CD4-positive, alpha-beta T cell treated with Interferon gamma for 1 hour (primary cell): ENCODE measurements at regions not wholly inside any gene's neighbourhood (a gene's known extent, or its start where the extent isn't known, plus 50 kb on each side); places are given as distances from the start of the nearest gene placed in this dataset.

ENCODE experiments used
- DNase-seq: peaks from one replicate; pipeline ENCODE4 v3.0.0-alpha.2; 2020

- DNase-seq, result no peak
Measured at GRCh38 chr2:221212105-221212504, 360.0 kb downstream of the EPHA4 start.

GRCh38 chr2:221215487-221215886, 356.6 kb downstream of the EPHA4 start:
- DNase-seq, result no peak

- no peak for DNase-seq
Measured at GRCh38 chr2:221216636-221217035, 355.5 kb downstream of the EPHA4 start.

- no peak for DNase-seq
Measured at GRCh38 chr2:221225752-221226151, 346.4 kb downstream of the EPHA4 start.

DNA sequence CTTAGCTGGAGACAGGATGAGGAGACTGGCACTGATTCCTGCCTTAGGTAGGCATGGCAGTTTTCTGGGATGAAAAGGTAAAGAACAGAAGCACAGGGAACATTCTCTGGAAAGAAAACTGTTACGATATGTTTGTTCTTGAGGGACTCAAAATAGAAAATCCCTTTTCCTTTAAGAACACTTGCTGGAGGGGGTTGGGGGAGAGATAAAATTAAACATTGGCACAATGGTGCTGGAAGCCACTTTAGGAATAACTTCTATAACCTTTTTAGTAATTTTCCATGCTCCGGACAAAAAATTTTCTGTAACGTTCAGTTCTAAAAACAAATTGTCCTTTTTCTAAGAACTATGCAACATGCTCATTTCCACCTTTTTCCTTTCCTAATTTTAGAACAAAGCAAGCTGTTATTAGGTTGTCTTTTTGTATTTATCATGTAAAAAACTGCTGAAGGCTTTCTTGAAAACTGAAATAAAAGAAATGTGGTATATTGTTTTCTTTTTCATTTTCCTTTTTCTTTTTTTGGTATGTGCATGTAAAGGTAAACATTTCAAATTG, 343.8 kb downstream of the EPHA4 start:
- DNase-seq, result no peak

- no peak for DNase-seq
Measured at GRCh38 chr2:221229099-221229498, 343.0 kb downstream of the EPHA4 start.

DNA sequence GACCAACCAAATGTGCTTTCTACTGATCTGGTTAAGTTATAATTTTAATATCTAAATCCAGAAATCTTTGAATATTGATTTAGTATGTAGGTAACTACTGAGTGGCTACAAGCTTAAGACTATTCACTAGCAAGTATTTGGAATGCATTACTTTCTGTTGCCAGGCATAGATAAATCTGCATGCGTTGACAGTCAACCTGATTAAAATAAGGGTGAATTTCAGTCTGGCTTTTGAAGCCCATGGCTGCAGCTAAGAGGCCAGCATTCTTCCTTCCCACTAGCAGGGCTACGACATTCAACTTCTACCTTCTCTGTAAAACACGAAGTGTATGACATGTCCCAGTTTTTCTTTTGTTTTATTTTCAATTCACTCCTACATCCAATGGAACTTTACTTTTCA, 340.6 kb downstream of the EPHA4 start:
- no peak for DNase-seq

- no peak for DNase-seq
Measured at GRCh38 chr2:221235941-221236340, 336.2 kb downstream of the EPHA4 start.

DNA sequence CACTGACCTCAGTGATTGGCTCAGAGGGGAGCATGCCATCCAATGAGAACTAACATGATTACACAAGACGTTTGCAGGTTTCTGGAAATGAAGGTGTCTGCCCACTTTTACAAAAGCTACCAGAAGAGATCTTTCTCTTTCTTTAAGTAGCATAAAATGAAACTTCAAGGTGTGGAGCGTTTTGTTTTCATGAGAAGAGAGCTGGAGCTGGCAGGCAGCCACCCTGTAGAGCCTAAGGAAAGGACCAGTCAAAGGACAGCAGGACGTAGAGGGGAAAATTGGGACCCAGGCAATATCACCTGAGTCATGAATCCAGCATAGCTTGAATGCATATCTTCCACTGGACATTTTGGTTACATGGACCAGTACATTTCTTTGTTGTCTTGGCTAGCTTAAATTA, 331.0 kb downstream of the EPHA4 start:
- DNase-seq, result no peak

DNA sequence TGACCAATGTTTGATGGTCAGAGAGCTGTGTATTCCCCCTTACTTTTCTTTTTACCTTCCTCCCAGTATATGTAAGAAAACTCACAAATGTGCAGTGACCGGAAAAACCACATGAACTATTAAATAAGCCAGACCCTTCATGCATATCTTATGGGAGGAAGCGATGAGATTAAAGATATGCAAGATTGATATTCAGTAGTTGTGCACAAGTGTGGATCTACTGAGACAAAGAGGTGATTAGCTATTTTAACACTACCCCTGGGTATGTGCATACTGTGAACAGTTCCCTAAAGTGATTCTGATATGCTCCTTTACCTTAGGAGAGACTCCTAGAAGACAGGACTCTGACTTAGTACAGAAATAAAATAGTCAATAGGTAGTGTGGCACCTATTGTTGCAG, 328.3 kb downstream of the EPHA4 start:
- DNase-seq, result no peak

DNA sequence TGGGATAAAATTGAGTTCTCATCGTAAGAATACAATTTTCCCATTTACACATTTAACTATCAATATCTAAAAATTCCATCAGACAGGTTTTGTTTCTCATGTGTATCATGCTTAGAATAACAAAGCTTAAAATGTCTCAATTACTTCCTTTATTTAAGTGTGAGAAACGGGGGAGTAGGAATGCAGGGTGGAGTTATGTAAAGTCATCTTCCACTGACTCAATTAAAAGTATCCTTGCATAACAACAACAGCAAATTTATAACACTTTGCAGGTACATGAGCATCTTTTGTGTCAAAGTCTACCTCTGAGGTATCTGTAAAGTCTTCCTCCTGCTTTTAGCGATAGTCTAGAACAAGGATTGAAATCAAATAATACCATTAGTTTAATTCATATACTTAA, 327.1 kb downstream of the EPHA4 start:
- no peak for DNase-seq

DNA sequence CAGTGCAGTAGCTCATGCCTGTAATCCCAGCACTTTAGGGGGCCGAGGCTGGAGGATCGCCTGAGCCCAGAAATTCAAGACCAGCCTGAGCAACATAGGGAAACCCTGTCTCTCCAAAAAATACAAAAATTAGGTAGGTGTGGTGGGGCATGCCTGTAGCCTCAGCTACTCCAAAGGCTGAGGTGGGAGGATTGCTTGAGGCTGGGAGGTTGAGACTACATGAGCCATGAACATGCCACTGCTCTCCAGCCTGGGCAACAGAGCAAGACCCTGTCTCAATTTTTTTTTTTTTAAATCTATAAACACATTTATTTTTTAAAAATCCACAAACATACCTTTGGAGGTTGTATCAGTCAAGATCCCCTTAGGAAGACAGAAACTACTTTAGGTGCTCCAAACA, 326.3 kb downstream of the EPHA4 start:
- DNase-seq, result no peak

DNA sequence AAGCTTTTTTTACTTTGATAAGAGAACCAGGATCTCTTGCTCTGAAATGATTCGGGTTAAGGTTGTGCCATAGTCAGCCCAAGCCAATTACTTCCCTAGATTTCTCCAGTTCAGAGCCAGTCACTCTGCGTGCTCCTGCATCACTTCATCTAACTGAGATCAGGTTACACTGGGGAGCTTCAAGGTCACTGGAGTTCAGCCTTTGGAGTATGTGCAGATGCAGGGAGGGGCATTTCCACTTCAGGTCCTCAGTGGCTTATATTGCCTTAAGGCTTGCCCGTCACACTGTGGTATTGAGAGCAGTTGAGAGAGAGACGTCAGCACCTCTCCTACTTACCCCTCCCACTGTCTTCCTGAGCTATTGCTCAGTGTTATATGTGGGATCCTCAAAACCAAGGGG, 317.8 kb downstream of the EPHA4 start:
- no peak for DNase-seq

DNA sequence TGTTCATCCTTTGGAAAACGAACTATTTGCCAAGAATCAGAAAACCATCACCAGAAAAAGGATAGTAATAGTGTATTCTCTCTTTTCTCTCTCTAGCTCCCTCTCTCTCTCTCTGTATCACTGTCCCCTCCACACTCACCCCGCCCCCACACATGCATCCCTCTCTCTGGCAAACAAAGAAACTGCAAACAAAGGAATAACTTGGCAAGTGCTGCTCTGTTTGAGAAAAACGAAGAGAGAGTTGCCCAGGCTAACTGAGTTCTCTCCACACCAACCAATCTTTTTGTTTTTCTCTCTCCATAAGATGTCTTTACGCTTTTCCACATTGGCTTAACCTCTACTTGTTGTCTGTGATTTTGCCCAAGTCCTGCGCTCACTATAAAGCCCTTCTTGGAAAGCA, 316.2 kb downstream of the EPHA4 start:
- no peak for DNase-seq

DNA sequence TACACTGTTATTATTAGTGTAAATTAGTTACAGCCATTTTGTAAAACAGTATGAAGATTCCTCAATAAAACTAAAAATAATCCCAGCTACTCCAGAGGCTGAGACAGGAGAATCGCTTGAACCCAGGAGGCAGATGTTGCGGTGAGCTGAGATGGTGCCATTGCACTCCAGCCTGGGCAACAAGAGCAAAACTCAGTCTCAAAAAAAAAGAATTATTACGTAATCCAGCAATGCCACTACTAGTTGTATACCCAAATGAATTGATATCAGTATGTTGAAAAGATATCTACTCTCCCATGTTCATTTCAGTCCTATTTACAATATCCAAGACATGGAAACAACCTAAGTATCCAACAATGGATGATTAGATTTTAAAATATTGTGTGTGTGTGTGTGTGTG, 313.6 kb downstream of the EPHA4 start:
- DNase-seq, result no peak

DNA sequence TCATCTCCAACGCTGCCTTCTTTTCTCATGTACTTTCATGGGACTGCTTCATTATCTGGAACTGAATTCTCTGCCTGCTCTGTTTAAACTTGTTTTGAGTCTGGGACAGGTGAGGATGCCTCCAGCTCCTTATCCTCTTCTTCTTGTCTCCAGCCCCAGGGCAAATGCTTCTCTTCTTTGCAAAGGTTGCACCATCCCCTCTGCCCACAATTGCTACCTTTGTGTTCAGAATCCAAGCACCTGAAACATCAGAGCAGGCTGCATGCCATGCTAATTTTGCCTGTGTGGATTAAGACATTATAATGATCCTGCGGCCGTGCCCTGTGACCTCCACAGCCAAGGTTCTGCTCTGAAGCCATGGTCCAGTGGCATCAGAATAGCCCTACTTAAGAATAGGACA, 309.5 kb downstream of the EPHA4 start:
- DNase-seq, result no peak

DNA sequence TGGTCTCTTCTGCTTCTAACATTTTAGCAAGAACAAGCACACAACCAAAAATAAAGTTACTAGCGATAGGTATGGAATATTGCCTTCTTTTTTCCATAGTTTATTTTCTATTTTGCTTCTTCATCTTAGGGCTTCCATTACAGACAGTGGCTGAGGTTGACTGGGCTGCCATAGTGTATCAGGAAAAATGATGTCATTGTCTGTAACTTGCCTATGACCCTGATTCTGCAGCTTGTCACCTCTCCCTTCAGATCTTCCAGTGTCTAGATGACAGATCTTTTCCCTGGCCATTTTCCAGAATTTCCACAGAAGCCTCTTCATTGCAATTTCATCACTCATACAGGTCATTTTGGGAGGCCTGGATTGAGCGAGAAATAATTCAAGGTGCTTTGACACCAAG, 308.5 kb downstream of the EPHA4 start:
- DNase-seq, result no peak

GRCh38 chr2:221264318-221264717, 307.8 kb downstream of the EPHA4 start:
- no peak for DNase-seq

GRCh38 chr2:221267773-221268425, 304.2 kb downstream of the EPHA4 start:
- no peak for DNase-seq

DNA sequence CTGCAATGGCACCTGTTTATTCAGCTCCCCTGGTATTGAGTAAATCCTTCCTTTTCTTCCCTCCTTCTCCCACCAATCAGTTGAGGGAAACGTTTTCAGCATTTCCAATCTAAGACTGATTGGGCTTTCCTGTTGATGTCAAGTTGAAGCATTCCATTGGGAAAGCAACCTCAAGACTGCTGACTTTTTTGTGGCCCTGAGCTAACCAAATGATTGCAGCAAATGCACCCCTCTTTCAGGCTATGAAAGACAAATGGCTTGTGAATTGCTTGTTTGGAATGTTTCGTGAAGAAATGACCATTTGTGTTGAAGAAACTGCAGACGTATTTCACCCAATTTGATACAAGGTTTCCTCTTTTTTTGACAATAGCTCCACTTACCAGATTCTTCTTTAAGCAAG, 303.5 kb downstream of the EPHA4 start:
- DNase-seq, result no peak

DNA sequence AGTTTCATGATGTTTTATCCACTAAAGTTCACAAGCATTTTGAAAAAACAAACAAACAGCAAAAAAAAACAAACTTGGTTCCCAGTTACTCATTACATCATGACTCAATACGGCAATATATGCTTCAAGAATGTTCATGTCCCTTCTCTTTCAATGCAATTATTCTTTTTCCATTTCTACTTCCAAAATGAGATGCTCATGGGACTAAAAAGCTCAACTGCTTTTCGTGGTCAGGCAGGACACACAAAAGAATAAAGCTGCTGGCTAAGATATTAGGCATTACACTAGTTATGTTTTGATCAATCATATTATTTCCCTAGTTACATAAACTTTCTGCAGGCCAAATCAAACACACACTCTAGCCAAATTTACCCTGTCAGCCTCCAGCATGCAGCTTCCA, 301.3 kb downstream of the EPHA4 start:
- no peak for DNase-seq

- DNase-seq, result no peak
Measured at GRCh38 chr2:221272729-221273128, 299.4 kb downstream of the EPHA4 start.

- no peak for DNase-seq
Measured at GRCh38 chr2:221276033-221276432, 296.1 kb downstream of the EPHA4 start.

- no peak for DNase-seq
Measured at GRCh38 chr2:221276601-221277000, 295.5 kb downstream of the EPHA4 start.

GRCh38 chr2:221282386-221282785, 289.7 kb downstream of the EPHA4 start:
- no peak for DNase-seq
